GM20000 (cell line): ENCODE measurements at regions not wholly inside any gene's neighbourhood (a gene's known extent, or its start where the extent isn't known, plus 50 kb on each side); places are given as distances from the start of the nearest gene placed in this dataset.

ENCODE experiments used
- DNase-seq: peaks from one replicate; pipeline ENCODE4 v3.0.0; 2012; ENCODE audit warnings: low spot score
- CTCF ChIP-seq: IDR thresholded peaks from 2 replicates; pipeline ENCODE4 v1.5.1; 2012; ENCODE audit warnings: mild to moderate bottlenecking, control low read depth; ENCODE audit errors: extremely low read depth, missing control alignments

- no peak for TF ChIP-seq CTCF
- DNase-seq, result no peak
Observed at GRCh38 chr13:107808389-107808788, 406.9 kb downstream of the LIG4 start.

- DNase-seq, result no peak
- no peak for TF ChIP-seq CTCF
Observed at GRCh38 chr13:107807306-107808073, 407.8 kb downstream of the LIG4 start.

GRCh38 chr13:107806726-107807125, 408.6 kb downstream of the LIG4 start:
- no peak for TF ChIP-seq CTCF
- no peak for DNase-seq

GRCh38 chr13:107803822-107804495, 411.4 kb downstream of the LIG4 start:
- no peak for DNase-seq
- no peak for TF ChIP-seq CTCF

GRCh38 chr13:107801621-107802020, 413.7 kb downstream of the LIG4 start:
- TF ChIP-seq CTCF, result no peak
- DNase-seq, result no peak

GRCh38 chr13:107799001-107799400, 416.3 kb downstream of the LIG4 start:
- no peak for TF ChIP-seq CTCF
- DNase-seq, result no peak

GRCh38 chr13:107790397-107790796, 424.9 kb downstream of the LIG4 start:
- no peak for DNase-seq
- TF ChIP-seq CTCF, result no peak
